TTC549 (cell line): ENCODE measurements at regions not wholly inside any gene's neighbourhood (a gene's known extent, or its start where the extent isn't known, plus 50 kb on each side); places are given as distances from the start of the nearest gene placed in this dataset.
"Not testable (repeated sequence)": the region's sequence is repeated elsewhere in the genome, so short reads cannot be mapped to it uniquely, and the experiment has no call there.

Experiments
- FAIRE-seq: peaks from 2 replicates; lab custom pipeline; 2012; peaks lifted over from hg19 to GRCh38; lab: Jason Lieb, UNC

DNA sequence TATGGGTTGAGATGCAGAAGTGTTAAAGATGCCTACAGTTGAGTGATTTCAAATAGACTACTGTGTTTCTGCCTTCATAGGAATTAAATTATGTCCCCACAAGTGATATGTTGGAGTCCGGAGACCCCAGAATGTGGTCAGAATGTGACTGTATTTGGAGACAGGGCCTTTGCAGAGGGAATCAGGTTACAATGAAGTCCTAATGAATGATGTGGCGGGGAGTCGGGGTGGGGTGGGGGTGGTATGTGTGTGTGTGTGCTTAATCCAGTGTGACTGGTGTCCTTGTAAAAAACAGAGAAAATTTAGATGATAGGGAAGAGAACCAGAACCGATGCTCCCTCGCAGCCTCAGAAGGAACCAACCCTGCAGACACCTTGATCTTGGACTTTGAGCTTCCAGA, 448.2 kb downstream of the QKI start:
- no peak for FAIRE-seq

DNA sequence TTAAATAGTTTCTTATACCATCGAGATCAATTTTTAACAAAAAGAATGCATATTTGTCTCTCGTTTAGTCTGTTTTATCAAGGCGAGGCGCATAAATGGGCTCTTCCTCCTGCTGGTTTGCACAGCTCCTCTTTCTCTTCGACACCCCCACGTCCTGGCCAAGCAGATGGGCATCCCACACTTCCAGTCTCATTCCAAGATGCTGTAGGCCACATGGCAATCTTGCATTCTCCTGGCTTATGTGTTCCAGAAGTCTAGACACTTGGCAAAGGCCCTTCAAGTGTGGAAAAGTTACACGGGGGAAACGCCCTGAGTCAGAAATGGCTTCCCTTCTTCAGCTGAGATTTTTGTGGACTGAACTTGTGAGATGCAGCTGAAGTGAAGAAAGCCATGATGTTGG, 447.1 kb downstream of the QKI start:
- no peak for FAIRE-seq

DNA sequence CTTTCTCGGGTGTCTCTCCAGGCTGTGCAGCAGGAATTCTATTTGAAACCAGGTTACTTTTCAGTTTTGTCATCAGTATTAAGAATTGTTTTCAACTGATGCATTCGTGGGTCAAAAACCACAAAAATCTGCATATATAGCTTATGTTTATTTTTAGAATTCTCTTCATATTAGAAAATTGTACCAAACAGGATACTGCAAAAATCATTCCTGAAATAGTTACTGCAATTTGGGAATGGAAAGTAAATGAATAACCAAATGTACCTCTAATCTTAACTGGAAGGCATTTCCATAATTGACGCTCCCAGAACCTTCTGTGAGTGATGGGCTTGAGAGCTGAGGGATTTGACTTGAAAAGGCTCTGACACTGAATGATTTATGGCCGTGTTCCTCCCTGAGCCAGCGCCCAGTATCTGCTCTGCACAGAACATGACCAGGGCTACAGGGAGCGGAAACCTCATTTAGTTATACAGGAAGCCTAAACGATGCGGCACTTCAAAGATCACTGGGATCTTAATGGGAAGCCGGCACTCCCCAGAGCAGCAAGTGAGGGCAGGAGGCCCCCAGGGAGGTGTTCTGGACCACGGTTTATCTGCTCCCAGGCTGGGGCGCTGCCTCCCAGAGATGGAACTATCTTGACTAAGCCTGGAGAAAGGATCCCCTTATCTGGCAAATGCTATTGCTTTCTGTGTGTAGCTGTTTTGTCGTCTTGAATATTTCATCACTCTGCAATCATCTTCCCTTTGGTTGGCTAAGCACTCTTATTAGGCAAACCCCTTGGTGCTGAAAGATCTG, 446.0 kb downstream of the QKI start:
- FAIRE-seq = no peak

DNA sequence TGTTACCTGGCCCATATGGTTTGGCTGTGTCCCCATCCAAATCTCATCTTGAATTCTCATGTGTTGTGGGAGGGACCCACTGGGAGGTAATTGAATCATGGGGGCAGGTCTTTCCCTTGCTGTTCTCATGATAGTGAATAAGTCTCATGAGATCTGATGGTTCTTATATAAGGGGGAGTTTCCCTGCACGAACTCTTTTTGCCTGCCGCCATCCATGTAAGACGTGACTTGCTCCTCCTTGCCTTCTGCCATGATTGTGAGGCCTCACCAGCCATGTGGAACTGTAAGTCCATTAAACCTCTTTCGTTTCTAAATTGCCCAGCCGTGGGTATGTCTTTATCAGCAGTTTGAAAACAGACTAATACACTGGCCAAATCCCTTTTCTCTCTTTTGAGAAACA, 444.4 kb downstream of the QKI start:
- FAIRE-seq = not testable (repeated sequence)

DNA sequence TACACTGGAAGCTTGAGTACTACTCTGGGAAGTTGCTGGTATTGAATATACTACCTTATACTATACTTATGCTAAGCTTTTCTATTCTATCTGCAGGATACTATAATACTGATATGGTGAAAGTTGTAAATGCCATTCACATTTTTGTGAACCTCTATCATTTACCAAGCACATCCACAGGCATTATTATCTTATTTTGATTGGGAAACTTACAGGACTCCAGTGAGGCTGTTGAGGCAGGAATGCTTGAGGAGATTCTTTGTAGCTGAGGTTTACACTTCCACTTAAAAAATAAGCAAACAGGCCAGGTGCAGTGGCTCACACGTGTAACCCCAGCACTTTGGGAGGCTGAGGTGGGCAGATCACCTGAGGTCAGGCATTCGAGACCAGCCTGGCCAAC, 442.9 kb downstream of the QKI start:
- FAIRE-seq = no peak

DNA sequence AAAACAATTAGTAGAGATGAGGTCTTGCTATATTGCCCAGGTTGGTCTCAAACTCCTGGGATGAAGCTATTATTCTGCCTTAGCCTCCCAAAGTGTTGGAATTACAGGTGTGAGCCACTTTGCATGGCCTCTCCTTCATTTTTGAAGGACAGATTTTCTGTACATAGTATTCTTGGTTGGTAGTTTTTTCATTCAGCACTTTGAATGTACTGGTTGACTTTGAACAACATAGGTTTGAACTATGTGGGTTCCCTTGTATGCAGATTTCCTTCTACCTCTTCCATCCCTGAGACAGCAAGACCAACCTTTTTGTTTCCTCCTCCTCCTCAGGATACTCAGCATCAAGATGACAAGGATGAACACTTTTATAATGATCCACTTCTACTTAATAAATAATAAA, 436.4 kb downstream of the QKI start:
- FAIRE-seq = no peak

DNA sequence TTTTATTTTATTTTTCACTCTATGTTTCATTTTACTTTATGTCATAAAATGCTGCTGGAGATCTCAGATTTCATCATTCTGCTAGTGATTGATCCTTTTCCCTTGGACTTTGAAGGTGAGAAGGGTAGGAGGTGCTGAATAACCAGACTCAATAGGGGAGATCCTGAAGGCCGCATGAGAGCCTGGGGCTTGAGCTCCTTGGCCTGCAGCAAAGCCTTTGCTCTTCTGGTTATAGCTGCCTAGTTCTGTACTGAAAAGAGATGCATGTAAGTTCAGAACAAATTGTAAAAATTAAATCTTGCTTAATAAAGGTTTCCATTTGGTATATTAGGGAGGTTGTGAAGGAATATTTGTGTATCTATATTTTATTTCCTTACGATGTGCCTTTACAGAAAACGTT, 430.2 kb downstream of the QKI start:
- no peak for FAIRE-seq

DNA sequence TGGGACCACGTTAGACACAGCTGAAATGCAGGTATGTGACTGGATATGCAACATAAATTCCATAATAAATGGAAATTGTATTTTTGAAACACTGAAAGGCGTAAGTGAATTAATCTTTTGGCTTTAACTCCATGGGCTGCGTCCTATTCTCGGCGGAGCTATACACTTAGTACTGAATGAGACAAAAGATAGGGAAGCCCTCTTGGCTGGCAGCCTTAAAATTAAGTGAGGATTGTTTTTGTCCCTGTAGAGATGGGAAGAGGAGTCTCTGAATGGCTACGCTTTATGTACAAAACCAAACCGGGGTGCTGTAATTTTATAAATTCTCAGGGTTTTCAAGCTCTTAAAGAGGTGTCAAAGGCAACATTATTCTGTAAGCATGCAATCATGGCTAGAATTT, 429.8 kb downstream of the QKI start:
- no peak for FAIRE-seq

DNA sequence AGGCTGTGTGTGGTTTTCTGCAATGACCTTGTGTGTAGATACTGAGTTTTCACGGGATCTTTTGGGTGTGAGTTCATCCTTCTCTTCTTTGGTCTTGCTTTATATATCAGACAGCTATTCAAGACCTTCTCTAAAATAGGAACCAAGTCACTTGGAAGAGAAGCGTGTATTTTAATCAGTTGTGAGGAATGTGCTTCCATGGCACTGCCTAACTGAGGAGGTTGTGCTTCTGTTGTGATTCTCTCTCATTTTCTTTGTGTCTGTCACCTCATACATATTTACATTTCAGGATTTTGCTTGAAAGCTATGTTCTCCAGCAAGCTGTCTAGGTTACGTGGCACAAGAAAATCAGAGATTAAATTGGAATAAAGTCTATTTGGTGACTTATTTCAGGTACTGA, 428.7 kb downstream of the QKI start:
- no peak for FAIRE-seq

DNA sequence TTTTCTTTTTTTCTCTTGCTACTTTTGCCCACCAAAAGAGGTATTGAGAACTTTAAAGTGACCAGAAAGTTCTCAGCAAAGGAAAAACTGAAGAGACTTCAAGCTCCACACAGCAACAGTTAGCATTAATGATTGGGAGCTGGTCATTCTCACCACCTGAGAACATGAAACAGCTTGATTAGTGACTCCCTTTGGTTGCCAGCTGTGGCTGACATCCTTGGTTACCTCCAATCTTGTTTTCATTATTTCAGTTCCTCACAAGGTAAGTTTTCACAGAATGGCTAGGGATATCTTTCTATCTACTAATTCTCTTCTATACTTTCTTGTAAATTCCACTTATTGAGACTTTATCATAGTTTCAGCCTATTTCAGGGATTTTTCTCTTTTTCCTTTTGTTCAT, 427.9 kb downstream of the QKI start:
- FAIRE-seq = no peak

DNA sequence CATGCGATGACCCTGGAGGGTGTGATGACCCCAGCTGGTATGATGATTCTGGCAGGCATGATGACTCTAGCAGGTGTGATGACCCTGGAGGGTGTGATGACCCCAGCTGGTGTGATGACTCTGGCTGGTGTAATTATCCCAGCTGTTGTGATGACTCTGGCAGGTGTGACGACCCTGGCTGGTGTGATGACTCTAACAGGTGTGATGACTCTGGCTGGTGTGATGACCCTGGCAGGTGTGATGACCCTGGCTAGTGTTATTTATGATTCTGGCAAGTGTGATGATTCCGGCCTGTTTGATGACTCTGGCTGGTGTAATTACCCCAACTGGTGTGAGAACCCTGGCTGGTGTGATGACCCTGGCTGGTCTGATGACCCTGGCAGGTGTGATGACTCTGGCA, 427.2 kb downstream of the QKI start:
- no peak for FAIRE-seq

DNA sequence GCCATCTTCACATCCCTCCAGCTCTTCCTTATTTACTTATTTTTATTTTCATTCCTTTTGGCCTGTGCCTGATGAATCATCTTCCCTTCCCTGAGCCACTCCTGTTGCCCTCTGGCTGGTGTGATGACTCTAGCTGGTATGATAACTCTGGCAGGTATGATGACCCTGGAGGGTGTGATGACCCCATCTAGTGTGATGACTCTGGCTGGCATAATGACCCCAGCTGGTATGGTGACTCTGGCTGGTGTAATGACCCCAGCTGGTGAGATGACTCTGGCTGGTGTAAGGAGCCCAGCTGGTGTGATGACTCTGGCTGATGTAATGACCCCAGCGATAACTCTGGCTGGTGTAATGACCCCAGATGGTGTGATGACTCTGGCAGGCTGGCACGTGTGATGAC, 426.8 kb downstream of the QKI start:
- FAIRE-seq = no peak

DNA sequence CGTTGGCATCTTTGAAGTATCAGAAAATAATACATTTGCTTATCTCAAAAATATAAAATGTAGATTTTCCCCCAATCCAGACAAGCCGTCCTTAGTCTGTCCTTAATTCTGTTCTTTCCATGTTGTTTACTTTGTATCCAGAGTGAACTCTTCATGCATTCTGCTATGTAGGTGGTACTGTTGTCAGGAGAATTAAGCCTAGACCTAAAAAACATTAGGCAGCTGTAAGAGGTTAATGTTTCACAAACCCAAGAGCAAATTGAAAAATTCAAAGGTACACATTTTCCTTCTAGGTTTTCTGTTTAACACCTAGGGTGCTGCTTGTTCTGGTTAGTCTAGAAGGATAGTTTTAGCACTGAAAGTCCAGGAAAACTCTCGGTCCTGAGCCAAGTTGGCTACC, 426.4 kb downstream of the QKI start:
- FAIRE-seq = no peak

DNA sequence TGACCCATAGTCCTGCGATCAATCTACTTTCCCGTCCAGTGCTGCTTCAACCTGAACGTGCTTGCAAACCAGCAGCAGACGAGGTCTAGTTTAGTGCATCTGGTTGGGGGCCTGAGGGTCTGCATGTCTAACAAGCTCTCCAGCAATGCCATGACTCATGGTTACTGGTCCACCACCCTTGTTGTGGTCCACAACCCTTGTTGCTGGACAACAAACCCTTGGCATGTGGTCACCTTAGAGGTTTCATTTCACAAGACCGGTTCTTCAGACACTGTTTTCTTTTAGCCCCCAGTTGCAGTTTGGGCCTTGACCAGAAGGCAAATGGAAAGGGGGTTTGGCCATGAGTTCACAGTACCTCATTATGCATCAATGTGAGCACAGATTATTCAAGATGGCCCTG, 424.8 kb downstream of the QKI start:
- FAIRE-seq = no peak

DNA sequence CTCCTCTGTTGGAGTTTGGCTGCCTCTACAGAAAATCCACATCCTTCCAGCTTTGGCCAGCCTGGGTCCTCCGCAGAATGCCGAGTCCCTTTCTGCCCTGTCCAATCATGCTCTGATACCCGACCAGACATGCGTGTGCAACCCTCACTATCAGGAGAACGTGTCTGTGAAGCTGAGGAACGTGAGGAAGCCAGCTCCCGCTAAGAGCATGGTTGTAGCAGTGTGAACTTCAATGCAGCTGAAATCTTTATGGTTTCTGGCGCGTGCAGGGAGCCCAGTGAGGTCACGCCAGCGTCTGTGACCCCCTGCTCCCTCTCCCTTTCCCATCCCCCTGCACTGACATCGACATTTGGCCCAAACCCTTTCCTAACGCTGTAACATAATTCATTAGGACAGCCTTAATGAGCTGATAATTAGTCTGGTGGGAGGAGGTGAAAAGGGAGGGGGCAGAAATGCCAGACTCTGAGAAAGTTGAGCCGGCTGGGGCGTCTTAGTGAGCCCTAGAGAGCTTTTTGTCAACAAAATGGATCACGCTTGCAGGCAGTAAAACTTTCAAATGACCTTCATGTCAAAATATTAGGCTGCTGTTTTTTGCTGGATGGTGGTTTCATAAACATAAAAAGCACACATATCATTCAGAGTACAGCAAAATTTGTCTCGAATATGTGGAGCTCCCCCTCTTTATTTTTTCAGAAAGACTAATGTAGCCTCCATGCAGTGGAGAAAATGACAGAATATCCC, 423.3 kb downstream of the QKI start:
- FAIRE-seq = no peak

DNA sequence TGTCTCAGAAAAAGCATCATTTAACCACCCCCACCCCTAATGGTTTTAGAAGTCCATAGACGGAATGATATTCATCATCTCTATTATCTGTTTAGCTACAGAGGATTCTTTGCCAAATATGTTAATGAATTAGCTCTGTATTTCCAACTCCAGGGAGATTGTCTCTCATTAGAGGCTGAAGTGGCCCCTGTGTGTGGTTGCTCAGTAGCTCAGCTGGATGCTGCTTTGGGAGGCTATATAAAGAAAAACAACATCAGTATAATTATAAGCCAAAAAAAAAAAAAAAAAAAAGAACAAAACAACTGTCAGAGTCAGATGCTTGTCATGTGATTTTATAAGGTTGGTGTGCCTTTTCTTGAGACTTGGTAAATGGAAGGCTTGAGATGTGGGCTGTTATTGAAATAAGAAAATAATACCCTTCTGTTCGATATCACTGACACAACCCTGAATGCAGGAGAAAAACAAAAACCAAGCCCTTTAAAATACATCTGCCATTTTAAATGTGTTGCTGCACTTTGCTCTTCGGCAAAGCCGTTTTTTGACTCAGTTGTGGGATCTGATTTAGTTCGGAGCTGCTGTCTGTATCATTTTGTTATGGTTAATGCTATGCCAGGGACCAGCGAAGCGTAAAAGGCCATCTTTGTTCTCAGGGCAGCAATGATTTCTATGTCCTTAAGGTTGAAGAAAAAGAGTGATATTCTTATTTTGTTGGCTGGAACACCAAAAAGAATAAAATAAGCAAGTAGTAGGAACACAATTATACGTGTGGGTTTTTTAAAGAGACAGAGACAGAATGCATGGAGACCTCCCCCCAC, 422.6 kb downstream of the QKI start:
- no peak for FAIRE-seq

DNA sequence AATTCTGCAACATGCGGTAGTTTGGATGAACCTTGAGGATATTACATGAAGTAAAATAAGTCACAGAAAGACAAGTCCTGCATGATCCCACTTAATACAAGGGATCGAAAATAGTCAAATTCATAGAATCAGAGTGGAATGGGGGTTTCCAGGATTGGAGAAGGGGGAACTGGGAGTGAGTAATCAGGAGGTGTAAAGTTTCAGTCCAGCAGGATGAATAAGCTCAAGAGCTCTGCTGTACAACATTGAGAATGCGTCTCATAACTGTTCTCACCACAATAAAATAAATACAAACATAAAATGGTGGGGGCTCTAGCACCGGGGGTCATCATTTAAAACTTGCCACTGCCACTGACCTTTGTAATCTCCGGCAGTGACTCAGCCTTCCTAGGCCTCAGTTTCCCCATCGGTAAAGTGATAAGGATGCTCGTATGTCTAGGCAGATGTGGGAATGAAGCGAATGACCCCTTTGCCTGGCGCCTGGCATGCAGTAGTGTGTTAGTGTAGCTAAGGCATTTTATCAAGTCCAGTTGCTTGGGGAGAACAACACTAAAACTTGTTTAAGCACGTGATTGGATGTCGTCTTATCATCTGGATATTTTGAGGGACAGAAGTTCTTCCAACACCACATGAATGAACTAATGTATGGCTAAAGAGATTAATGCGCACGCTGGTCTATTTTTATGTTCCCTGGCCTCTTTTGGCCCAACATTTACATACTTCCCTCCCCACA, 421.1 kb downstream of the QKI start:
- no peak for FAIRE-seq

DNA sequence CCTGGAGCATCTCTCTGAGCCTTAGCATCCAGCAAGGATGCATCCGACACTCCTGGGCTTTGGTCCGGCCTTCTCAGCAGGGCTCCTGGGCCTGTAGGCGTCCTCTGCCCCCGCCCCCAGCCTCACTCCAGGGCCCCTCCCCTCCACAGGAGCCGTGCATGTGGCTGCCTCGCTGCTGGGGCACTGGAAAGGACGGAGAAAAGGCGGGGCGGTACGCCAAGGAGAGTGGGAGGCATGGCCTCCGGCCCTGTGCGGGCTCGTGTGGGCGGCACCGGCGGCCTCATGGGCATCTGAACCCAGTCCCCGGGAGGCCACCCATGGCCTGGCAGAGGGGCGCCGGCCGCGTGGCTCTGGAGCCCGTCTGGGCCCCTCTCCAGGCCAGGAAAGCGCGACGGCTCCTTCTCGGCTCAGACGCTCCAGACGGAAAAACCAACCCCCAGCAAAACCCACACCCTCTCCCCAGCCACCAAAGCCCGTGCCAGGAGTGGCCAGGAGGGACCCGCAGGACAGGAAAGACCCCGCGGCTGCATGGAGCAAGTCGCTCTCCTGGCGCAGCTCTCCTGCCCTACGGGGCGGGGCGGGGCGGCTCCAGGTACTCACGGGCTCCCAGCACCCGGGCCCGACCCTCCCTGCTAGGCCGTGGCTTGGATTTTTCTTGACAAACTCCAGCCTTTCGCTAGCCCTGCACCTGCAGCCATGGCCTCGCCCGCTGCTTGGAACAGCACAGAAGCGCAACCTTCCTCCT, 419.9 kb downstream of the QKI start:
- no peak for FAIRE-seq

DNA sequence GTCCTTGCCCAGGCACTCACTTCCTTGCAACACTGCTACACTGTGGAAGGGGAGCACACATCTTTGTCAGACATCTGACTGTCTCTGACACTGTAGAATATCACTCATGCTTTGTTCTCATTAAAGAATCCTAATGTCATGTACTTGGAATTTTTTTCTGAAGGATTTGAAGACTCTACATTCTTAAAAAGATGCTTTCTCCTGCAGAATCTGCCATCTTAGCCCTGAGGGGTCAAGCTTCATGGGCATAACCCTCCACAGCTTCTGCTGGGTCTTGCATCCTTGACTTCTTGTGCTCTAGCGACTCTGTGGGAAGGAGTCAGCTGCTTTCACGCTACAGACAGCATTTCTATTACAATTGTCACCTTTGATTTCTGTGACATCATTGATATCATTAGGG, 417.2 kb downstream of the QKI start:
- no peak for FAIRE-seq

DNA sequence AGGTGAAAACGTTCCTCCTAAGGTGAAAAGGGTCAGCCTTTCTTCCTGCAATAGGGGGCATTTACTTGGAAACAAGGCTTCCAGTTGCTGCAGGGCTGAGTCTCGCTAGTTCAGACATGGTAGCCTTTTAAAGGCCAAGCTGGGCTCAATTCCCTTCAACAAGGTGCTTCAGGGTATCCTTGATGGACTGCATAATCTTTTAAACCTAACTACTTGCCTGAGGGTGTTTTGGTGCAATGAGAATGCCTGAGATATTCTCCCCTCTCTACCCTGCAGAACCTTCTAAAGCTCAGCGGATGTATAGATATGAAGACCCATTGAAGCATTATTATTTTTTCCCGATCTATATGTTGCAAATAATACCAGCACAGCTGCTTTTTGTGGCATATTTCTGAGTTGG, 416.1 kb downstream of the QKI start:
- no peak for FAIRE-seq

DNA sequence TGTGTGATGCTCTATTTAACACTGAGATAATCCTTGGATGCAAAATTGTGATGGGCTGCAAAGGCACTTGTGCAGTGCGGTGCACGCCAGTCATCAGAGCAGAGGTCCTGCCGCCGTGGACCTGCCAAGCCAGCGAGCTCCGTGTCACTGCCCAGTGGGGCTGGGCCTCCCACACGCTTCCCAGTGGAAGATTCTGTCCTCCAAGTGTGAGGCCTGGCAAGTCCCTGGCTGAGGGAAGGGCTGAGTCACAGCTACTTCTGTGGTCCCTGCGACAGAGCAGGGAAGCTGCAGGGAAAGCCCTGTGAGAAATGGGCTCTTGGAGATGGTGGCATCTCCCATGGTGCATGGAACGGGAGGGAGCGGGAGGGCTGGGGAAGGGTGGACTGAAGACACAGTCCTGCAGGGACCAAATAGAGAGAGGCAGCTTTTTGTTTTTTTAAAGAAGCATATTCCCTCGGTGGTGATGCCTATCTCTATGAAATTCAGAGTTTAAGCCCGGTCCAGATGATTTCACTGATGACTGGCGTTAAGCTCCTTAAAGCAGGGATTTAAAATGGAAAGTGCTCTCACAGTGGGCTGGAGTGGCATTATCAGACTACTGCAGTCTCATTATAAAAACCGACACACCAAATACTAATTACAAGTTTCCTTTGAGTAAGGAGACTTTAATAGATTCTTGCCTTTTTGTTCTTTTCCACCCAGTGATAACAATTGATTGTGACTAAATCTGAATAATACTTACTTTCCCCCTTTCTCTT, 413.7 kb downstream of the QKI start:
- no peak for FAIRE-seq
